ENCODE measurements at regions not wholly inside any gene's neighbourhood (a gene's known extent, or its start where the extent isn't known, plus 50 kb on each side); places are given as distances from the start of the nearest gene placed in this dataset.

DNA sequence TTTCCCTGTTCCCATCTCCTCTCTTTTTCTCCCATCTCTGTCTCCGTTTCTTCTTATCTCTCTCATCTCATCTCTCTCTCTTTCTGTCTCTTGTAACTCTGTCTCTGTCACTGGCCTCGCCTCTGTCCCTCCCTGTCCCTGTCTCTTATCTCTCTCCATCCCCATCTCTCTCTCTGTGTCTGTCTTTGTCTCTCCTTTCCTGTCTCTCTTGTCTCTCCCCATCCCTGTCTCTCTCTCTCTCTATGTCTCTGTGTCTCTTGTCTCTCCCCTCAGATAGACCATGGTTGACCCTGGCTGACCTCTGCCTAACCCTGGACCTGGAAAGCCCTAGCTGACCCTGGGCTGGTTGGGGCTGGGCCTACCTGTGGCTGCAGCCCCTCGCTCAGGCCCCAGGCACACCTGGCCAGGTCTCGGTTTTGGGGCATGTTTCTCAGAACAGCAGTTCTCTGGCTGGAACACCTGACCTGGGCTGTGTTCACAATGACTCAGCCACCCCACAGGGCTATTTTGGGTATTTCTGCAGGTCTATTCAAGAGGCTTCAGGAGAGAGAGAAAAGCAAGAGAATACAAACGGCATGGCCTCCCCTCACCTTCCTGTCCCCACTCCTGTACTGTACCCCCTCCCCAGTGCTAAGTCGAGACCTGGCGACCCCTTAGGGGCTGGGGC, 174.4 kb downstream of the TMEM121 start:
- Histone ChIP-seq H3K9ac (replicated peaks in 1 of 4; ENCODE audit: extremely low read depth in 1 of 4, low read depth in 3 of 4, low read length in 3 of 4) (no peak overlapping the region), H2BK15ac (ENCODE audit: low read length) (no peak overlapping the region), H2AK5ac (ENCODE audit: low read depth, low read length) (no peak overlapping the region), H3K79me1 (ENCODE audit: low read depth, low read length) (no peaks in the 10 kb centered on the region), H3K4me1 (replicated peaks in 1 of 4; ENCODE audit: control insufficient read depth in 3 of 4, insufficient read depth in 4 of 4, low read length in 3 of 4) (no peaks in the 10 kb centered on the region), H3K36me3 (ENCODE audit: control insufficient read depth in 2 of 4, insufficient read depth in 4 of 4, low read length in 3 of 4) (no peaks in the 10 kb centered on the region), H3K4me3 (ENCODE audit: extremely low read depth in 1 of 4, insufficient read depth in 2 of 4, low read depth in 3 of 4, low read length in 4 of 4) (no peak overlapping the region), H3K9me3 (ENCODE audit: insufficient read depth in 2 of 2, low read depth in 1 of 2, low read length in 1 of 2) (peaks cover 24 to 65% of the 10 kb centered on the region in 2 experiments), H3K4me2 (ENCODE audit: insufficient read depth in 1 of 2, low read depth in 2 of 2, low read length in 2 of 2) (no peak overlapping the region), H3K27ac (ENCODE audit: low read depth, low read length) (no peak overlapping the region), H2BK5ac (ENCODE audit: low read depth, low read length) (no peak overlapping the region), H3K56ac (replicated peaks; ENCODE audit: insufficient read length, low read depth, low read length) (no peak overlapping the region), H3K14ac (ENCODE audit: insufficient read length) (no peak overlapping the region), H4K91ac (replicated peaks; ENCODE audit: insufficient read length, low read length) (no peak overlapping the region), H2BK20ac (ENCODE audit: low read length) (no peak overlapping the region), H4K8ac (ENCODE audit: extremely low read depth, insufficient read depth, low read length) (no peak overlapping the region), H2BK12ac (ENCODE audit: low read depth, low read length) (no peak overlapping the region), H3K23ac (ENCODE audit: insufficient read length) (no peak overlapping the region), H3K4ac (replicated peaks; ENCODE audit: insufficient read length, low read depth, low read length) (no peak overlapping the region), H3K23me2 (ENCODE audit: low read depth, low read length) (peaks cover 6% of the 10 kb centered on the region; the same call in 1 of the 2 replicates), H4K5ac (ENCODE audit: insufficient read length, low read depth, low read length) (no peak overlapping the region), H2BK120ac (replicated peaks; ENCODE audit: low read depth, low read length) (no peak overlapping the region), H2AFZ (ENCODE audit: low read length) (no peak overlapping the region), H4K20me1 (replicated peaks in 1 of 2; ENCODE audit: control insufficient read depth in 1 of 2, insufficient read depth in 2 of 2, low read length in 2 of 2) (no peaks in the 10 kb centered on the region), H3K79me2 (ENCODE audit: control insufficient read depth in 1 of 2, insufficient read depth in 2 of 2, low read length in 2 of 2) (no peaks in the 10 kb centered on the region), H3K27me3 (replicated peaks in 1 of 4; ENCODE audit: control insufficient read depth in 3 of 4, extremely low read depth in 1 of 4, insufficient read depth in 3 of 4, low read length in 3 of 4) (no peaks in the 10 kb centered on the region), H3K18ac (ENCODE audit: extremely low read depth, low read length) (no peak overlapping the region)
- ChIA-PET POLR2A (ENCODE audit: partially characterized antibody) (no interaction called here), CTCF (ENCODE audit: partially characterized antibody) (no interaction called here)
- DNase-seq (ENCODE audit: low read depth in 1 of 2, low spot score in 2 of 2) (no peak), FAIRE-seq (no peak)
- 67% methylated on average over 7 of the region's 7 CpGs; no CpG with 5 or more reads in 1 of the 2 experiments for WGBS, 2 experiments (ENCODE audit: extremely low coverage in 1 of 2, insufficient coverage in 1 of 2, insufficient read length in 1 of 2, insufficient replicate concordance in 2 of 2, low coverage in 1 of 2, low lambda C conversion rate in 2 of 2, missing lambda C conversion rate in 1 of 2)
- TF ChIP-seq, protein P1, sequence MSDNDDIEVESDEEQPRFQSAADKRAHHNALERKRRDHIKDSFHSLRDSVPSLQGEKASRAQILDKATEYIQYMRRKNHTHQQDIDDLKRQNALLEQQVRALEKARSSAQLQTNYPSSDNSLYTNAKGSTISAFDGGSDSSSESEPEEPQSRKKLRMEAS (IDR thresholded peaks at IDR 0.05), result no peak
- no peak for TF ChIP-seq MAFK (IDR thresholded peaks at IDR 0.05; ENCODE audit: low read depth, low read length)
- no peak for TF ChIP-seq EGR1 (IDR thresholded peaks at IDR 0.05; ENCODE audit: borderline replicate concordance, low read depth, low read length)
- no peak for TF ChIP-seq SP4 (IDR thresholded peaks at IDR 0.05; ENCODE audit: low read length)
- no peak for TF ChIP-seq NANOG (IDR thresholded peaks at IDR 0.05; ENCODE audit: insufficient read depth, low read depth, low read length, poor library complexity, severe bottlenecking)
- TF ChIP-seq KDM1A (IDR thresholded peaks at IDR 0.05; ENCODE audit: borderline replicate concordance, low read length), result no peak
- no peak for TF ChIP-seq POU5F1 (IDR thresholded peaks at IDR 0.05; ENCODE audit: low read depth, low read length)
- no peak for TF ChIP-seq GABPA (IDR thresholded peaks at IDR 0.05; ENCODE audit: borderline replicate concordance, insufficient read depth, low read length)
- TF ChIP-seq SP1 (IDR thresholded peaks at IDR 0.05; ENCODE audit: low read depth, low read length), result no peak
- TF ChIP-seq CHD2 (IDR thresholded peaks at IDR 0.05; ENCODE audit: low read length), result no peak
- TF ChIP-seq SRF (IDR thresholded peaks at IDR 0.05; ENCODE audit: low read depth, low read length), result no peak
- TF ChIP-seq KDM4A (IDR thresholded peaks at IDR 0.05; ENCODE audit: low read depth, low read length, severe bottlenecking), result no peak
- no peak for TF ChIP-seq EZH2 (IDR thresholded peaks at IDR 0.05; ENCODE audit: low read depth, low read length, severe bottlenecking)
- TF ChIP-seq SAP30 (IDR thresholded peaks at IDR 0.05; ENCODE audit: insufficient read depth, insufficient replicate concordance, low read length), result no peak
- no peak for TF ChIP-seq SIX5 (IDR thresholded peaks at IDR 0.05; ENCODE audit: low read depth, low read length)

All from H1 (cell line).